B cell (primary cell): ENCODE measurements at regions not wholly inside any gene's neighbourhood (a gene's known extent, or its start where the extent isn't known, plus 50 kb on each side); places are given as distances from the start of the nearest gene placed in this dataset.

ENCODE experiments used
- ATAC-seq: fragments of 200-7000 bp; cut with Tn5 transposase; one replicate; pipeline ENCODE4 v1.10.0; 2021; ENCODE audit warnings: low read depth, mild to moderate bottlenecking, moderate number of reproducible peaks, moderate library complexity
- CTCF ChIA-PET: fragments of 350-600 bp; sonication (Branson Sonifier 250); formaldehyde crosslinking; loops from one replicate; lab custom pipeline; 2021; ENCODE audit warnings: antibody characterized with exemption, inconsistent platforms; lab: Charles Lee
- POLR2A ChIA-PET: fragments of 350-600 bp; sonication (Branson Sonifier 250); formaldehyde crosslinking; loops from one replicate; lab custom pipeline; 2021; ENCODE audit warnings: antibody characterized with exemption; lab: Charles Lee
- DNase-seq: peaks from one replicate; pipeline ENCODE4 v3.0.0; 2013
- H2AFZ ChIP-seq: 2 replicates; pipeline ENCODE4 v1.6.1; 2012; ENCODE audit warnings: mild to moderate bottlenecking, low read depth, low read length; ENCODE audit not compliant: insufficient read depth, poor library complexity, severe bottlenecking
- H3K27ac ChIP-seq, 2 donors: 1 replicate in 1 of 2; 2 replicates in 1 of 2; pipeline ENCODE4 v1.5.1; 2012 to 2013; ENCODE audit warnings: low read length in 2 of 2, mild to moderate bottlenecking in 2 of 2, moderate library complexity in 1 of 2
- H3K27me3 ChIP-seq, 4 experiments: fragments of 200-600 bp in 1 of 4; sonication (generic) in 1 of 4; replicated peaks in 1 of 4; 1 replicate in 2 of 4; 2 replicates in 2 of 4; pipeline versions ENCODE4 v1.6.1 to v1.7.0; 2013 to 2016; ENCODE audit warnings: low read length in 3 of 4, mild to moderate bottlenecking in 2 of 4, mixed read lengths in 1 of 4, moderate library complexity in 1 of 4; ENCODE audit not compliant: insufficient read depth in 4 of 4, control insufficient read depth in 3 of 4; ENCODE audit errors: control extremely low read depth in 1 of 4
- H3K36me3 ChIP-seq, 2 experiments: replicated peaks in 1 of 2; 1 replicate in 1 of 2; 2 replicates in 1 of 2; pipeline versions ENCODE4 v1.6.1 to v1.7.1; 2013; ENCODE audit warnings: low read length in 1 of 2; ENCODE audit not compliant: insufficient read depth in 2 of 2, control insufficient read depth in 1 of 2; ENCODE audit errors: control extremely low read depth in 1 of 2, extremely low read depth in 1 of 2
- H3K4me1 ChIP-seq, 2 donors: fragments of 200-600 bp in 1 of 2; sonication (generic) in 1 of 2; 1 replicate in 1 of 2; 2 replicates in 1 of 2; pipeline versions ENCODE4 v1.5.1 to v1.6.1; 2013 to 2017; ENCODE audit warnings: low read length in 2 of 2; ENCODE audit not compliant: control insufficient read depth in 2 of 2, insufficient read depth in 2 of 2
- H3K4me2 ChIP-seq: replicated peaks from 2 replicates; pipeline ENCODE3; 2012; ENCODE audit warnings: mild to moderate bottlenecking, low read depth, low read length; ENCODE audit not compliant: poor library complexity, severe bottlenecking
- H3K4me3 ChIP-seq, 5 experiments: fragments of 200-600 bp in 1 of 5; sonication (generic) in 1 of 5; 1 replicate in 3 of 5; 2 replicates in 2 of 5; pipeline versions ENCODE4 v1.5.1 to v1.7.0; 2011 to 2016; ENCODE audit warnings: low read length in 4 of 5, mild to moderate bottlenecking in 4 of 5, low read depth in 2 of 5, control low read depth in 1 of 5, moderate library complexity in 1 of 5; ENCODE audit not compliant: insufficient read depth in 1 of 5; ENCODE audit errors: control extremely low read depth in 1 of 5, extremely low read depth in 1 of 5
- H3K79me2 ChIP-seq: fragments of 200-600 bp; sonication (generic); one replicate; pipeline ENCODE4 v1.6.0; 2016; ENCODE audit warnings: low read length; ENCODE audit not compliant: control insufficient read depth, insufficient read depth
- H3K9ac ChIP-seq: fragments of 200-600 bp; sonication (generic); 2 replicates; pipeline ENCODE4 v1.6.1; 2017; ENCODE audit warnings: mild to moderate bottlenecking, low read length, moderate library complexity
- H3K9me3 ChIP-seq, 3 donors: one replicate each; pipeline versions ENCODE4 v1.6.1 to v1.7.1; 2013; ENCODE audit warnings: low read length in 2 of 3; ENCODE audit not compliant: control insufficient read depth in 2 of 3, insufficient read depth in 1 of 3; ENCODE audit errors: control extremely low read depth in 1 of 3
- H4K20me1 ChIP-seq: 2 replicates; pipeline ENCODE4 v1.6.0; 2012; ENCODE audit warnings: mild to moderate bottlenecking, low read length; ENCODE audit not compliant: insufficient read depth, control insufficient read depth, poor library complexity, severe bottlenecking
- H3K27ac Mint-ChIP-seq: one replicate; pipeline ENCODE4 v1.8.0; 2021; ENCODE audit warnings: mixed read lengths
- H3K27me3 Mint-ChIP-seq: one replicate; pipeline ENCODE4 v1.8.0; 2021; ENCODE audit warnings: mixed read lengths
- H3K4me1 Mint-ChIP-seq: one replicate; pipeline ENCODE4 v1.8.0; 2021; ENCODE audit warnings: mixed read lengths
- H3K4me3 Mint-ChIP-seq: one replicate; pipeline ENCODE4 v1.8.0; 2021; ENCODE audit warnings: mixed read lengths
- H3K9me3 Mint-ChIP-seq: one replicate; pipeline ENCODE4 v1.8.0; 2022; ENCODE audit warnings: mixed read lengths; ENCODE audit not compliant: insufficient read depth
- EZH2 ChIP-seq: IDR thresholded peaks from 2 replicates; pipeline ENCODE4 v1.6.1; 2012; ENCODE audit warnings: borderline replicate concordance, low read depth, mild to moderate bottlenecking, moderate library complexity, low read length; ENCODE audit not compliant: insufficient read depth, poor library complexity, severe bottlenecking
- WGBS: methylation state at CpG from one replicate; pipeline ENCODE4 v1.1.5; 2013; ENCODE audit warnings: missing lambda C conversion rate; ENCODE audit not compliant: insufficient coverage; 5-methylcytosine and 5-hydroxymethylcytosine counted together
- intact Hi-C: fragments of 100-400 bp; cut with micrococcal nuclease; formaldehyde crosslinking; loops from one replicate; pipeline ENCODE4 v1.10.0; 2022
- TF ChIP-seq, protein P1 (sequence below): fragments of 200-600 bp; IDR thresholded peaks from one replicate; pipeline ENCODE4 v1.8.0; 2022; ENCODE audit warnings: antibody characterized with exemption, mild to moderate bottlenecking

- Mint-ChIP-seq H3K4me3 (no peak overlapping the region), H3K9me3 (peaks cover 5% of the 10 kb centered on the region), H3K4me1 (no peaks in the 10 kb centered on the region), H3K27me3 (no peaks in the 10 kb centered on the region), H3K27ac (no peak overlapping the region)
- ChIA-PET CTCF (no interaction called here), POLR2A (no interaction called here)
- H3K4me2 ChIP-seq = no peak overlapping the region
- H2AFZ ChIP-seq = no peak overlapping the region
- H3K4me1 ChIP-seq = no peaks in the 10 kb centered on the region
- no peak overlapping the region for H3K4me3 ChIP-seq
- no peak for DNase-seq
- no peak for TF ChIP-seq EZH2
- TF ChIP-seq, protein P1, sequence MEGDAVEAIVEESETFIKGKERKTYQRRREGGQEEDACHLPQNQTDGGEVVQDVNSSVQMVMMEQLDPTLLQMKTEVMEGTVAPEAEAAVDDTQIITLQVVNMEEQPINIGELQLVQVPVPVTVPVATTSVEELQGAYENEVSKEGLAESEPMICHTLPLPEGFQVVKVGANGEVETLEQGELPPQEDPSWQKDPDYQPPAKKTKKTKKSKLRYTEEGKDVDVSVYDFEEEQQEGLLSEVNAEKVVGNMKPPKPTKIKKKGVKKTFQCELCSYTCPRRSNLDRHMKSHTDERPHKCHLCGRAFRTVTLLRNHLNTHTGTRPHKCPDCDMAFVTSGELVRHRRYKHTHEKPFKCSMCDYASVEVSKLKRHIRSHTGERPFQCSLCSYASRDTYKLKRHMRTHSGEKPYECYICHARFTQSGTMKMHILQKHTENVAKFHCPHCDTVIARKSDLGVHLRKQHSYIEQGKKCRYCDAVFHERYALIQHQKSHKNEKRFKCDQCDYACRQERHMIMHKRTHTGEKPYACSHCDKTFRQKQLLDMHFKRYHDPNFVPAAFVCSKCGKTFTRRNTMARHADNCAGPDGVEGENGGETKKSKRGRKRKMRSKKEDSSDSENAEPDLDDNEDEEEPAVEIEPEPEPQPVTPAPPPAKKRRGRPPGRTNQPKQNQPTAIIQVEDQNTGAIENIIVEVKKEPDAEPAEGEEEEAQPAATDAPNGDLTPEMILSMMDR = no peak
- no peaks in the 10 kb centered on the region for H3K79me2 ChIP-seq
- H3K27me3 ChIP-seq = no peaks in the 10 kb centered on the region
- ATAC-seq = no peak
- no peak overlapping the region for H3K9ac ChIP-seq
- intact Hi-C loops = no loop called here
- no peak overlapping the region for H3K27ac ChIP-seq
- no CpG with 5 or more reads among the region's 2 CpGs for WGBS
- no peaks in the 10 kb centered on the region for H4K20me1 ChIP-seq
- H3K36me3 ChIP-seq = no peaks in the 10 kb centered on the region
- peaks cover 0 to 5% (median 2%) of the 10 kb centered on the region in 3 donors for H3K9me3 ChIP-seq
These were observed 589.2 kb upstream of the LRRTM1 start for GRCh38 chr2:80893711-80894110.

DNA sequence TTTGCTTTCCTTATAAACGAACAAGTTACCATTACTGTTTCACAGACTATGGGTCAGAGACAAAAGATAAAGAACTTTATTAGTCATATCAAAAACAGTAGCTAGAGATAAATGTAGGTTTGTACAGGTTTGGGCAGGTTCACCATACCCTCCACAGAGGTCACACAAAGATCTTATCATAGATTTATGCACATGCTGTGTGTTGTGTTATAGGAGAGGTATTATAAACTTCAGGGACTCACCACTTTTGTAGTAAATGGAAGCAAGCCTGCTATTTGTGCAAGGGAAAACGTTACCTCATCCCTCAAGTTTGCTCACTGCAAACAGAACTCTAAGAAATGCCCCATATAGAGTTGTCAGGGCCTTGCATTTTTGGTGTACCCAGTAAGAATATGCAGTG, 584.5 kb upstream of the LRRTM1 start:
- POLR2A ChIA-PET = no interaction called here
- no peaks in the 10 kb centered on the region for H3K79me2 ChIP-seq
- intact Hi-C loops = no loop called here
- no peak for DNase-seq
- H3K4me3 ChIP-seq = no peak overlapping the region
- H3K4me2 ChIP-seq = no peak overlapping the region
- no peak overlapping the region for H3K27ac ChIP-seq
- TF ChIP-seq EZH2 = no peak
- TF ChIP-seq, protein P1 = no peak
- H3K27me3 ChIP-seq = no peaks in the 10 kb centered on the region
- CTCF ChIA-PET = no interaction called here
- H3K9me3 ChIP-seq = no peaks in the 10 kb centered on the region
- ATAC-seq = no peak
- no peak overlapping the region for H2AFZ ChIP-seq
- H3K4me1 ChIP-seq = no peaks in the 10 kb centered on the region
- H3K4me1 Mint-ChIP-seq = no peaks in the 10 kb centered on the region
- no peak overlapping the region for H3K4me3 Mint-ChIP-seq
- peaks cover 5% of the 10 kb centered on the region for H3K9me3 Mint-ChIP-seq
- no peak overlapping the region for H3K9ac ChIP-seq
- H3K27ac Mint-ChIP-seq = no peak overlapping the region
- H3K27me3 Mint-ChIP-seq = no peaks in the 10 kb centered on the region
- H4K20me1 ChIP-seq = no peaks in the 10 kb centered on the region
- H3K36me3 ChIP-seq = no peaks in the 10 kb centered on the region
- no CpG with 5 or more reads among the region's 2 CpGs for WGBS
